ENCODE measurements at regions not wholly inside any gene's neighbourhood (a gene's known extent, or its start where the extent isn't known, plus 50 kb on each side); places are given as distances from the start of the nearest gene placed in this dataset.

- 56 to 88% methylated on average over 1 to 2 of the region's 3 CpGs for WGBS, 2 donors (ENCODE audit: low coverage in 1 of 2)
- peaks cover 53% of the 10 kb centered on the region for H3K27me3 ChIP-seq
- TF ChIP-seq CTCF (IDR thresholded peaks at IDR 0.05) (no peak), EP300 (IDR thresholded peaks at IDR 0.05) (no peak), POLR2AphosphoS5 (IDR thresholded peaks at IDR 0.05) (no peak), POLR2A (IDR thresholded peaks at IDR 0.05) (no peak)
- no peaks in the 10 kb centered on the region for H3K36me3 ChIP-seq
- H3K9me3 ChIP-seq, result no peaks in the 10 kb centered on the region
- no peak for ATAC-seq
- H3K4me3 ChIP-seq, result no peak overlapping the region
- peaks cover 0 to 6% (median 0%) of the 10 kb centered on the region in 3 donors for H3K4me1 ChIP-seq
- no peak overlapping the region for H3K27ac ChIP-seq
Measured at GRCh38 chr20:51082988-51083387, 60.1 kb upstream of the KCNG1 start.

- no peak for ATAC-seq
- Histone ChIP-seq H3K4me1 (peaks cover 0 to 15% (median 0%) of the 10 kb centered on the region in 3 donors), H3K36me3 (no peaks in the 10 kb centered on the region), H3K4me3 (no peak overlapping the region), H3K9me3 (no peaks in the 10 kb centered on the region), H3K27me3 (peaks cover 37% of the 10 kb centered on the region), H3K27ac (no peak overlapping the region)
- 8 to 19% methylated on average over 3 of the region's 3 CpGs for WGBS, 2 donors (ENCODE audit: low coverage in 1 of 2)
- TF ChIP-seq CTCF (IDR thresholded peaks at IDR 0.05) (no peak), POLR2AphosphoS5 (IDR thresholded peaks at IDR 0.05) (no peak), EP300 (IDR thresholded peaks at IDR 0.05) (no peak), POLR2A (IDR thresholded peaks at IDR 0.05) (no peak)
Measured at GRCh38 chr20:51080516-51080915, 57.6 kb upstream of the KCNG1 start.

- TF ChIP-seq CTCF (IDR thresholded peaks at IDR 0.05) (no peak), POLR2A (IDR thresholded peaks at IDR 0.05) (no peak), EP300 (IDR thresholded peaks at IDR 0.05) (no peak), POLR2AphosphoS5 (IDR thresholded peaks at IDR 0.05) (no peak)
- no peak for ATAC-seq
- Histone ChIP-seq H3K4me1 (peaks cover 0 to 15% (median 0%) of the 10 kb centered on the region in 3 donors), H3K36me3 (no peaks in the 10 kb centered on the region), H3K27me3 (peaks cover 35% of the 10 kb centered on the region), H3K9me3 (no peaks in the 10 kb centered on the region), H3K27ac (no peak overlapping the region), H3K4me3 (no peak overlapping the region)
- WGBS, 2 donors (ENCODE audit: low coverage in 1 of 2), result 92% methylated on average over 2 of the region's 2 CpGs; no CpG with 5 or more reads in 1 of the 2 donors
Measured at GRCh38 chr20:51079488-51079887, 56.6 kb upstream of the KCNG1 start.

- no peak for TF ChIP-seq POLR2A (IDR thresholded peaks at IDR 0.05)
- TF ChIP-seq POLR2AphosphoS5 (IDR thresholded peaks at IDR 0.05), result no peak
- no peak for TF ChIP-seq CTCF (IDR thresholded peaks at IDR 0.05)
- TF ChIP-seq EP300 (IDR thresholded peaks at IDR 0.05), result no peak
- Histone ChIP-seq H3K9me3 (peaks cover 0 to 6% (median 0%) of the 10 kb centered on the region in 3 donors), H3K36me3 (no peaks in the 10 kb centered on the region), H3K4me3 (no peak overlapping the region), H3K4me1 (peaks cover 0 to 15% (median 0%) of the 10 kb centered on the region in 3 donors), H3K27ac (no peak overlapping the region), H3K27me3 (peaks cover 37% of the 10 kb centered on the region)
- 30 to 52% methylated on average over 7 to 8 of the region's 8 CpGs for WGBS, 2 donors (ENCODE audit: low coverage in 1 of 2)
- no peak for ATAC-seq
Measured at GRCh38 chr20:51077686-51078060, 54.8 kb upstream of the KCNG1 start.

GRCh38 chr20:51076786-51077685, 54.1 kb upstream of the KCNG1 start:
- H3K27ac ChIP-seq, result no peak overlapping the region
- WGBS, 2 donors (ENCODE audit: low coverage in 1 of 2), result 58% methylated on average over 3 to 11 of the region's 11 CpGs
- no peak overlapping the region for H3K4me3 ChIP-seq
- H3K27me3 ChIP-seq, result peaks cover 35% of the 10 kb centered on the region
- peaks cover 0 to 15% (median 0%) of the 10 kb centered on the region in 3 donors for H3K4me1 ChIP-seq
- no peak for ATAC-seq
- TF ChIP-seq EP300 (IDR thresholded peaks at IDR 0.05) (no peak), POLR2A (IDR thresholded peaks at IDR 0.05) (no peak), POLR2AphosphoS5 (IDR thresholded peaks at IDR 0.05) (no peak), CTCF (IDR thresholded peaks at IDR 0.05) (no peak)
- H3K36me3 ChIP-seq, result no peaks in the 10 kb centered on the region
- H3K9me3 ChIP-seq, result peaks cover 0 to 6% (median 0%) of the 10 kb centered on the region in 3 donors
